HG03039 (cell line): ENCODE measurements at regions not wholly inside any gene's neighbourhood (a gene's known extent, or its start where the extent isn't known, plus 50 kb on each side); places are given as distances from the start of the nearest gene placed in this dataset.

ENCODE experiments used
- ATAC-seq: cut with Tn5 transposase; IDR thresholded peaks from one replicate; pipeline ENCODE4 v1.9.1; 2021; ENCODE audit warnings: mild to moderate bottlenecking, moderate library complexity; ENCODE audit not compliant: unreplicated experiment

DNA sequence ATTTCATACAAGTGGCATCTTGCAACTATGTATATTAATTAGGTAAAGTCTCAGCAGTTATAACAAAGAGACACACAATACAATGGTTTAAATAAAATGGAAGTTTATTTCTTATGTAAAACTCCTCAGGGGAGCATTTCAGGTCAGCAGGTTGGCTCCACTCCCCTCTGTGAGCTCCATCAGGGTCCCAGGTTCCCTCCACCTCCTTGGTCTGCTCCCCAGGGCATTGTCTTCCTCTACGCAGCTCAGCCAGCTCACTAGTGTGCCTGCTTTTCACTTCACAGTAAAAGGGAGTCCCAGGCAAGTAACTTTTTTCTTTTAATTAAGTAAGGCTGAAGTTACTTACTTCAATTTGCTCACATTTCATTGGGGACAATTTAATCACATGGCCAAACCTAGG is 135.3 kb upstream of the FNDC3A start:
- ATAC-seq: no peak

DNA sequence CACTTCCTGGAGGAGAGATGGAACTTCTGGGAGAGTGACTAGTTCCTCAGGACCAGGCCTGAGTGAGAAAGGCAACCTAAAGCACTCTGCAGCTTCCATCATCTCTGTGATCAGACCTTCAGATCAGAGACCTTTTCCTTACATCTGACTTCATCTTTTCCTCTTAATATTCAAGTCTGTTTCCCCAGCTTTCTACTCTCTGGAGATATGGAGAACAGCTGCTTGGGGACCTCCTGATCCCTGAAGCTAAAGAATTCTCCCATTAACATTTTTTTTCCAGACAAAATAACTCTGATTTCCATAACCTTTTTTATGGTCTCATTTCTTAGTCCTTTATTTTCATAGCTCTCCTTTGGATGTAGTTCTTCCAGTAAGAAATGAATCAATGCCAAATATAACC is 133.4 kb upstream of the FNDC3A start:
- no peak for ATAC-seq

DNA sequence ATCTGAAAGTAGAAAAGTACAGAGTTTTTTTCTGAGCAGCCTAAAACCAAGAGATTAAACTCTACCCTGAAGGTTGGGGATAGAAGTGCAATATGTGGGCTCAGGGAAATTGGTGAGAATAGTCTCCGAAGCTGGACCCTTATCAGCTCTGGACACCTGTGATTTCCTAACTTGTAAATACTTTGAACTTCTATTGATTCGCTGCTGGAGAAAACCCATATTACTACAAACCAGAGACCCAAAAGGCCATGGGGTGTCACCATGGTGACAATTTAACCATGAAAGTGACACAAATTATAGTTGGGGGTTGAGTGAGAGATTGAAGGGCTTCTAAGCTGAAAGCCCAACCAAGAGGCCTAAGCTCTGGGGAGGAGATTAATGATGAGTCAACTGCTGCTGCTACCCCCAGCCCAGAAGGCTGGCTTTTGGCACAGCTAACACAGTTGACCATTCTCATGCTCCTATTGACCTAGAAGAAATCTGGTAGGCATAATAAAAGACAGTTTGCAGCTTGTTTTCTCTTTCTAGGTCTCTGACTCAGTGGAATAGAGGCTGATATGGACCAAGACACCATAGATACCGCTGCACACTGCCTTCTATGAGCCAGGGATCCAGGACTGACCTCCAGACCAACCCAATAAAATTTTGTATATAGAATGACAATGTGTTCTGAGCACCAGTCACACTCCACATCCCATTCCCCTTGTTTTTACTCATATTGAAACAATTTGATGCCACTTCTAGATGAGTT is 131.9 kb upstream of the FNDC3A start:
- no peak for ATAC-seq

DNA sequence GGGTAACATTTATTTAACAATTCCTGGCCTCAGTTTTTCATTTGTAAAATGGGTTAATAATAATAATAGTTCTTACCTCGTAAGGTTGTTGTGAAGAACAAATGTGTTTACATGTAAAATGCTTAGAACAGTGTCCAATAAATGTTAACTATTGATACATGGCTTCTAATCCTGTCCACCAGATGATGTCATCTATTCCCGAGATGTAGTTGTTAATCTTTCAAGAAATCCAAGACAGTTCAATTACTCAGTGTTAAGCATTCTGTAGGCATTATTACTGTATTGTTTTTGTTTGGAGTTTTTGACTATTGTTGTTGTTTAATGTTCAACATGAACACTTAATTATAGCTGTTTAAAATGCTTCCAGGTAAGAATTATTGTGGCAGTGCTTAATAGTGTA is 131.0 kb upstream of the FNDC3A start:
- ATAC-seq: no peak

DNA sequence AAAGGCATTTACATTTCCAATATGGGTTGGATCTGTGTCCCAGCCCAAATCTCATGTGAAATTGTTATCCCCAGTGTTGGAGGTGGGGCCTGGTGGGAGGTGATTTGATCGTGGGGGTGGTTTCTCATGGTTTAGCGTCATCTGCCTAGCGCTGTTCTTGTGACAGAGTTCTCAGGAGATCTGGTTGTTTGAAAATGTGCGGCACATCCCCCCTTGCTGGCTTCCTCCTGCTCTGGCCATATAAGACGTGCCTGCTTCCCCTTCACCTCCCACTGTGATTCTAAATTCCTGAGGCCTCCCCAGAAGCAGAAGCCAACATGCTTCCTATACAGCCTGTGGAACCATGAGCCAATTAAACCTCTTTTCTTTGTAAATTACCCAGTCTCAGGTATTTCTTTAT is 126.2 kb upstream of the FNDC3A start:
- ATAC-seq: no peak

DNA sequence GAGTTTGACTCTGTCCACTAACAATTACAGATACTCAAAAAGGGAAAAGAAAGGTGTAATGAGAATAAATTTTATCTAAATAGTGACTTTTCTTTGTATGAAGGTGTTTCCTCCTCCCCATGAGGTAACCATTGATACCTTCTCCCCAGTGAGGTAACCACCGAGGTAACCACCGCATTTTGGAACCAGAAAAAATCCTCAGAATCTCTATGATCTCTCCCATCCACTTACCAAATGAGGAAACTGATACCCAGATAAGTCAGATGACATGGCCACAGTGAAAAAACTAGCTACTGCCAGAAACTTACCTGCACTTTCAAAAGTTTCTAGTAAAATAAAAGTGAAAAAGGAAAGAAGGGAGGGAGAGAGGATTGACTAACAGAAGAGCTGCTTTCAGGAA is 124.0 kb upstream of the FNDC3A start:
- no peak for ATAC-seq

DNA sequence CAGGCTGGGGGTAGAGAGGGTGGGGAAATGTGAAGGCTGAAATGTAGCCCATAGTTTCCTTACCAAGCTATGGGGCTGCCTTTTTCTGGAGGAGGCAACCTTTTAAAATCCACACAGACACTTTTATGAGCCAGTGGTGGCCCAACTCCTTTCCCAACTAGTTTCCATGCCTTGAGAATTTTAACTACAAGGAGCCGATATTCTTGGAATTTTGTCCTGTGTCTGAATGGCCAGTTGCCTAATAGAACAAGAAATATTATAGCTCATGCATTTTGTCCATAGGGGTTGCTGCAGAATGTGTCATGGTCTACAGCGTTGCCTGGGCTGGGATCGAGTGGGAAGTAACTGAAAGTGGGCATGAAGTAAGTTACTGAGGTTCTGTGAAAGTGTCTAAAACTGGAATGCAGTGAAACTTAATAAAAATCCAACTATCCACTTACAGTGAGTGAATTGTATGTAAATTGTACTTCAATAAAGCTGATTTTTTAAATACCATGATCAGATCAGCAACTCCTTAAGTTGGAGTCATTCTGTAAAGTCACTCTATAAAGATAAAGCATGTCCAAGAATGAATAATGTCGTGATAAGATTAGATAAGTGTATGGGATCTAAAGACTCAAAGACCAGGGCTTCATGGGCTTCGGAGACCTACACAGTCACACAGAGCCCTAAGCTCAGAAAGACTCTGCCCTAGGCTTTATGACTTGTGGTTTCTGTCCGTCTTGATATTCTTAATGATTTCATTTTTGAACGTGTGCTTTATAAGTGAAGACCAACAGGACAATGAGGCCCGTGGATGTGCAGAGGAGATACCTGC is 122.6 kb upstream of the FNDC3A start:
- no peak for ATAC-seq

DNA sequence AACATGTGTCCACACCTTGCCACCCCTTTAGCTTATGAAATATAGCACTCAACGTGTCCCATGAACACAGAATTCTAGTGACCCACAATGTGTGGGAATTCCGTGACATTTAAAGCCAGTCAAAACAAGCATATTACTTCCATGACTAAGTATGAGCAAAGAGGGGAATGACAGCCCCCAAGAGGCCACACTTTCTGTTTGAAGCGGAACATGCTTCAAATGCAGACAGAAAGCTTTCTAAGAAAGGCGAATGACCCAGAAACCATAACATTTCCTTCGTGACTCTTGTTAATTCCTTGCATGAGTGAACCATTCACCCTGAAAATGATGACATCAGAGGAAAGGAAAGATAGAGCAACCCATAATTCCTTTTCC is 122.0 kb upstream of the FNDC3A start:
- no peak for ATAC-seq

DNA sequence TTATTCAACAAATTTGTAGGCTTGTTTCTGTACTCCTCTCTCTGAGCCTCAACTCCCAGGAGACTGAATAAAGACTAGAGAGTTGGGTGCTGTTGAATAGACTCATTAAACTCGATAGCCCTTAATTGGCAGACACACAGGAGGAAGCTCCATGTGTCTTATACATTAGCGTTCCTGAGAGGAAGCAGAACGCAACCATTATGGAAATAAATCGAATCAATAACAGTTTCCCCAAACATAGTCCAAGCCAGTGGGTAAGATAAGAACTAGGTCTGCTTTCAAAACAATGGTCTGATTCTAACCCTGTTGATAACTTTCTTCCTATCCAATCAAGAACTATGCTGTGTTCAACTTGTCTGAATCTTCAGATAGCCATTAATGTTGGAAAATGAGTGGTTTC is 118.1 kb upstream of the FNDC3A start:
- ATAC-seq: no peak

DNA sequence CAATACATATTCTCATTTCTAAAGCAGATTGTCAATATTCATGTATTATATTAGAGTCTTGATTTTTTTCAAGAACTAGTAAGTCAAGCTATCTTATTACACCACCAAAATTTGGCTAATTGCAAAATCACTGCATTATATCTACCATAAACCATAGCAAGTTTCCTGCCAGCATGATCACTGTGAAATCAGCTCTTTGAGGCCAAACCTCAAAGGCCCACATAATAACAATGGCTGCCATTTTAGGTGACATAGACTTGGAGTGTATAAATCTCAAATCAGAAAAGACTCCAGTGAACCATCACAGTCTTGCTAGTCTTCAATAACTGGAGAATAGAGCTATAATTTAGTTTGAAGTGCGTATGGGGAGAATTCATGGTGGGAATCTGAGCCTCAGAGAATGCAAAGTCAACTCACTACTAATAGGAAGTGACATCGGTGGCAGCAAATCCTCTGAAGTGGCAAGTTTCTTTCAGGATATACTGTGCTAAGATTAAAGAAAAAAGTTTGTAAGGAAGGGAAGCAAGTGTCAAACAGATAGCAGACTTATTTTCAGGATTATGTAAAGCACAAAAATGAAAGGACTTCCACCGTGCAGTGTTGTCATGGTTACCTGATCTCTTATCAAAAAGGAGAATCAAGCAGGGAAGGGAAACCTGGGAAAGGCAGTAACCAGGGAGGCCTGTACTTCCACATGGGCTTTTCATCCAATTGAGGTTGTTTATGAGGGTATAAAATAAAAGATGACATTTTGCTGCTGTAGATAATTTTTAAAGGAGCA is 117.4 kb upstream of the FNDC3A start:
- no peak for ATAC-seq

DNA sequence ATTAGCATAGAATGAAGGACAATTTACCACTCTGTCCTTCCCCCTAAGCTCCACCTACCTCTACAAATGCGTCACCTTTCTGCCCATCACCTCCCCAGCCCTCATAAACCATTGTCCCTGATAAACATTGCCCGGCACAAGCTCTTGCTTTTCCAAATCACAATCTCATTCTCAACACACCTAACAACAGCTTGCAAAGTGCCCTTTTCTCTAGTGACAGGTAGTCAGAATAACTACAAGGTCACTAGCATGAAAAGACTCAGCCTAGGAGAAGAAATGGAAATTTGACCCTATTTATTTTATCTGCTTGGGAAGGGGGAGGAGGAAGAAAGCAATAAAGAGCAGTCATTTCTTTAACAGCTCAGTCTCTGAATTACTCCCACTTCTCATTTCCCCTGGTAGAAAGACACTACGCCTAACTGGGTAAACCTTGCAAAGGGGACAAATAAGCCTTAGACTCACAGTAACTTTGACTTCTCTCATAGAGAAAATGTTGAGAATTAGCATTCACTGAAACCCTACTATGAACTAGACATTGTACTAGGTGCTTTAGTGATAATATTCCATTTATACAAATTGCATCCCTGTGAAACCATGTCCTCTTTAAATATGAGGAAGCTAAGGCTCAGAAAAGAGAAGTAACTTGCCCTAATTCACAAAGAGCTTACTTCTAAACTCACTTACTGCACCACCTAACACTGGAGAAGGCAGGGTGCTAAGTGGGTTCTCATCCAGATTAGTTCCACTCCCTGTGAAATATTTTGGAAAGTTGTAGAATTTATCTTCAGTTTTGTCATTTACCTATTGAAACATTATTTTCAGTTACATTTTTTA is 116.2 kb upstream of the FNDC3A start:
- ATAC-seq: no peak

DNA sequence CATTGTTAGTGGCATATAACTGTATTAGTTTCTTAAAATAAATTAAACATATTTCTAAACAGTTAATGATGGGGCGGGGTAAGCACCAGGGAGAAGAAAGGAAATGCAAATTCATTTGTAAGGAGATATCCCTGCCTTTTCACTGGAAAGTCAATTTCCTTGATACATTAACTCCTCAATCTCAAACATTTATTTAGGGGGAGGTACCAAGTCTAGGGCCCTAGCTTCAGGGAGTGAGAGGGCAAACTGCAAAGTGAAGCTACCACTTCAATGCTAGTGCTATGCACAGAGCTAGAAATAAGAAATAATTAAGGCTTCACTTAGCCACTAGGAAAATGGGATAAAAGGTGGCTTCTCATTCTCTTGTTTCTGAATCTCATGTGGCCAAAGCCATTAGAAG is 115.3 kb upstream of the FNDC3A start:
- no peak for ATAC-seq

DNA sequence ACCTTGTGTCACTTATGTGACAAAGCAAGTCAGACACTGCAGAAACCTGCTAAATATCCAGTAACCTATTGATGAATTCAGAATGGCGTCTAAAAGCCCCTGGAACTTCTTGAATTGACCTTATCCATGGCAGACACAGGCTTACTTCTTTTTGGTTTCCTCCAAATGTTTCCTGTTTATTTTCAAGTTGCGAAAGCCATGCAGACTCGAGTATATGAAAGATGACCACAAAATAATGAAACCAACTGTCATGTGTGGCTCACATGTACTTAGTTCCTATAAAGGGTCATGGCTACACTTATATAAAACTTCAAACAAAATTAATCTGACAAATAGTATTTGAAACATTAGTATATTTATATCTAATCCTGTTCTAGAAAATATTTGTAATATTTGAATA is 113.1 kb upstream of the FNDC3A start:
- ATAC-seq: no peak

DNA sequence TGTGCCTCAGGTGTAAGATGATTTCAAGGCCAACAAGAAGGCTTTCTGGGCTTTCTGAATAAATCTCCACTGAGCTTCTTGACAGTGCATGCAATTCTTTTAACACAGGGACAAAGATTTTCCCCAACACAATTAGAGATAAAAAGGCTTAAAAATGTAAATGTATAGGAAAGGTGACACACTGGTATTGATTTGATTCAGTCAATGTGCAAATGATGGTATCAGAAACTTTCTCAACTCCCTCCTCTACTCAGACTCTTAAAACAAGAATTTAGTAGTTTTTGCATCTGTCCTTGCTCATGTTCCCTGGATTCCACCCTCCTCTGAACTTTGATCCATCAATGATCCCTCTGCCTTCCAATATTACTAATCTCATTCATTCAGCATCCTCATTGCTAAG is 111.6 kb upstream of the FNDC3A start:
- no peak for ATAC-seq

DNA sequence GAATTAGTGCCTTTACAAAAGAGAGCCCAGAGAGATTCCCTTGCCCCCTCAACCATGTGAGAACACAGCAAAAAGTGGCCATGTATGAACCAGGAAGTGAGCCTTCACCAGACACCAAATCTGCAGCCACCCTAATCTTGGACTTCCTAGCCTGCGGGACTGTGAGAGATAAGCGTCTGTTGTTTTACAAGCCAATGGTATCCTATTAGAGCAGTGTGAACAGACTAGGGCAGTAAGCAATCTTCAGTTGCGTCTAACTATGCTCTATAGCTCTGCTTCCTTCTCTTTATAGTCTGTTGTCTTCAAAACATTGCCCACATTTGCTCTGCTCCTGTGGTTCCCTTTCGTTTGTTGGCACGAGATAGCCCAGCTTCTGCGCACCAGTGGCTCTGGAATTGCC is 109.5 kb upstream of the FNDC3A start:
- ATAC-seq: no peak

DNA sequence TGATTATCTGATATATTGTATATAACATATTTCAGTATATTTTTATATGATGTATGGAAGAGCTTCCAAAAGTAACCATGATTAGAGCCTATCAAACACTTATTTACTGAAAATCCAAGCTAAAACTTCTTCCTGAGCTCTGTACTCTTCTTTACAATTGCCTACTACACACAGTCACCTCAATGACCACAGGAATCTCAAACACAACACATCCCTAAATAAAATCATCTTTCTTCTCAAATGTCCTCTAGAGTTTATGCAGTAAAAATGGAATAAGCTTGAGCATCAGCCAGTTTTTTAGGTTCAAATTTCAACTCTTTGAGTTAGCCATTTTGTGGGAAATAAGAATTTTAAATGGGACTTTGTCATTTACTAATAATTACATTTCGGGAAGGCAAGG is 102.6 kb upstream of the FNDC3A start:
- ATAC-seq: no peak

DNA sequence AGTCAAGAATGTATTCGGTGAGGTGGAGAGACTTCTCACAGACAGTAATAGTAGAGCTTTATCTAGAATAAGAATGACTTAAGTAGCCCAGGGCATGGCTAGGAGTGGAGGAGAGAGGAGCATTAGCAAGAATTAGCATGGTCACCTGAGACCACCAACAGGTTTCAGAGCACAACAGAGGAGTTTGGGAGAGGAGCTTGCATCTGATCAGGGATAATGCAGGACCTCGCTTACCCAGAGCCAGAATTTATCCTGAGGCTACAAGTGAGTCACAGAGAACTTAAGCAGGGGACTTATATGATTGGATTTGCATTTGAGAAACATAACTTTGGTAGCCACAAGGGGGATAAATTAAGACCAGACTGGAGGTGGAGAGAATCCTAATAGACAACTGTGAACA is 102.1 kb upstream of the FNDC3A start:
- no peak for ATAC-seq

DNA sequence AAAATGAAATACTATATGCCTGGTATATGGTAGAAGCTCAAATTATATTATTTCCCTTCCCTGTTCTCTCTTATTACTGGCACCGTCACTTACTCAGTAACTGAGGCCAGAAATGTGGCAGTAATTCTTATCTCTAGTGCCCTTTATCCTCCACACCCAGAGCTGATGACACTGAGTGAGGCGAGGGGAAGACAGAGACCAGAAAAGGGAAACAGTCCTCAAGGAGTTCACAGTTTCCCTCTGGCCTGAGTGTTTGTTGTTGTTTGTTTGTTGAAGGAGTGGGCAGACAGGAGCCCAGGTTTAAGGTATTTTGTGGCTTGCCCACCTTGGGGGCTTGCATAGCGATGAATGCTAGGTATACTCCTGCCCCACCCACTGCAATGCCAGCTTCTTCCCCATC is 101.5 kb upstream of the FNDC3A start:
- ATAC-seq: no peak

DNA sequence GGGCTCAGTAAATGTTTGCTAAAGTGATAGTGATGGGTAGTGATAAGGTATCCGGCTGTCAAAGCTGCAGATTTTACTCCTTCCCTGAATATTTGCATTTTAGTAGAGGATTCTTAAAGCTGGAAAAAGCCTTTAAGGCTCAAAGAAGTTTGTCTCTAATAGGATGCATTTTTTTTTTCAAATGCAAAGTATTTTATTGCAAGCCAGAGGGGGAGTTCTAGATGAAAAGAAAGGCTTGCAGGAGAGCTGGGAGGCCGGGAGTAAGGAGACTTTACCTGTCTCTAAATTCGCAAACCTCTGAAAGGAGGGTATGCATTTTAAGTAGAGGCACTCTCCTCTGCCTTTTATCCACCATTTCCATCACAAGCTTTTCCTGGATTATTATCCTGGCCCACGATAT is 100.7 kb upstream of the FNDC3A start:
- no peak for ATAC-seq

DNA sequence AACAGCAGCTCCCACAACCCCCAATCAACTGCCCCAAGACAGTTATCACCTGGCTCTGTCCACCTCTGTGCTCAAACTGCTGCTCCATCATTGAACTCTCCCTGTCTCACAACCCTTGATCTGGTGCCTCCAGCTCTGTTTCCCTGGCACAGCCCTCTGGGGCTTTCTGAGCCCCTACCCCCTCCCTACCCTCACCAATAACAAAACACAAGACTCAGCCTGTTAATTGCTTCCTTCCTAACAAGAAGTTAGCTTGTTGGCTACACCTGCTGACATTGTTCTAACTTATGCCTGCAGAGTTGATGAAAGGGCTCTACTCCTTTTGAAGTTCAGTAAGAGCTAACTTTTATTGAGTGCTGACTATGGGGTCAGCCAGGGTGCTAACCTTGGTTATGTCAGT is 99.4 kb upstream of the FNDC3A start:
- no peak for ATAC-seq

DNA sequence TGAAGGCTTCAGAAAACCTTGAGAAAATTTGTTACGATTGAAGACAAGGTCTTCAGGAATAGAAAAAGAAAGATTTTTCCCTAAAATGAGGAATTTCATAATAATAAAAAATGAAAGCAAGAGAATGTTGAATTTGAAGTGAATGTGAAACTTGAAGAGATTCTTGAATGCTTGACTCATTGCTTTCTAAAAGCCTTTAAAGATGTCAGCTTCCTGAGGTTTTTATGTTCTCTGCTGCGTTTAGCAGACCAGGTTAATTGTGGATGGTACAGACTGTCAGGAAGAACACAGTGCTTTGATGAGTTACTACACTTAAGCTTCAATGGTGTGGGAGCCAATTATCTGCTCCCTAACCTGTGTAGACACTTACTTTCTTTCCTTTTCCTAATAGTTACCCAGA is 96.3 kb upstream of the FNDC3A start:
- ATAC-seq: no peak
